BLaER1 treated with 17β-estradiol and CSF1 and Interleukin-3, amounts not matched to agents 10 nM and 100 nM (cell line): ENCODE measurements at regions not wholly inside any gene's neighbourhood (a gene's known extent, or its start where the extent isn't known, plus 50 kb on each side); places are given as distances from the start of the nearest gene placed in this dataset.

ENCODE experiments used
- H3K27ac ChIP-seq, 11 experiments: shearing (Covaris generic); formaldehyde crosslinking; 2 replicates each; pipeline ENCODE4 v1.8.1; 2022
- H3K27me3 ChIP-seq, 11 experiments: shearing (Covaris generic); formaldehyde crosslinking; 2 replicates each; pipeline ENCODE4 v1.8.1; 2022
- H3K36me3 ChIP-seq, 11 experiments: shearing (Covaris generic); formaldehyde crosslinking; 2 replicates each; pipeline ENCODE4 v1.8.1; 2022
- H3K4me1 ChIP-seq, 10 experiments: shearing (Covaris generic); formaldehyde crosslinking; 2 replicates each; pipeline ENCODE4 v1.8.1; 2022
- H3K4me2 ChIP-seq, 11 experiments: shearing (Covaris generic); formaldehyde crosslinking; 2 replicates each; pipeline ENCODE4 v1.8.1; 2022
- H3K4me3 ChIP-seq, 10 experiments: shearing (Covaris generic); formaldehyde crosslinking; 2 replicates each; pipeline ENCODE4 v1.8.1; 2022
- H3K9ac ChIP-seq, 11 experiments: shearing (Covaris generic); formaldehyde crosslinking; 2 replicates each; pipeline ENCODE4 v1.8.1; 2022
- H3K9me3 ChIP-seq, 11 experiments: shearing (Covaris generic); formaldehyde crosslinking; replicated peaks in 1 of 11; 2 replicates each; pipeline ENCODE4 v1.8.1; 2022
- H4K20me1 ChIP-seq, 11 experiments: shearing (Covaris generic); formaldehyde crosslinking; 2 replicates each; pipeline ENCODE4 v1.8.1; 2022
- Cebpa-rat ChIP-seq, 11 experiments: shearing (Covaris generic); IDR thresholded peaks; 2 replicates each; pipeline ENCODE4 v1.8.1; 2022

DNA sequence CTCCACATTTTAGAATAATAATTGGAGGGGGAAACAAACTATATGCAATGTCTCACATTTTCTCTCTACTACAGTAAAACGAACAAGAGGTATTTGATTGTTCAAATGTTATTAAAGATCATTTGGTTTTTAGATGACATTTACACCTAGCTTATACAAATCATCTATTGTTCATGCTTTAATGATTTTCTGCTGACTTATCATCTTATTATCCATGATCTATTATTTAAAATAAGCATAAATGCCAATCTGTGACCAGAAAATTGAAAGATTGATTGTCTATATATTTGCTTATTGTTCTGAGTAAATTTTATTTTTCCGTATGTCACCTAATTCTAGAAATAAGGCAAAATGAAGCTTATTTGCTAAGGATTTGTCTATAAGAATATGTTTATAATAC, 537.2 kb downstream of the KCNJ3 start:
- H3K4me3 ChIP-seq: no peak overlapping the region
- no peaks in the 10 kb centered on the region for H3K27me3 ChIP-seq
- TF ChIP-seq Cebpa-rat (IDR thresholded peaks at IDR 0.05): no peak
- H3K4me2 ChIP-seq: no peak overlapping the region
- H3K9ac ChIP-seq: no peak overlapping the region
- H3K4me1 ChIP-seq: peaks cover 0 to 6% (median 2%) of the 10 kb centered on the region in 10 experiments; a peak in 5 of 20 replicates
- H3K9me3 ChIP-seq: peaks cover 0 to 10% (median 0%) of the 10 kb centered on the region in 11 experiments; a peak in 2 of 22 replicates
- no peaks in the 10 kb centered on the region for H4K20me1 ChIP-seq
- H3K27ac ChIP-seq: no peak overlapping the region
- H3K36me3 ChIP-seq: no peaks in the 10 kb centered on the region

DNA sequence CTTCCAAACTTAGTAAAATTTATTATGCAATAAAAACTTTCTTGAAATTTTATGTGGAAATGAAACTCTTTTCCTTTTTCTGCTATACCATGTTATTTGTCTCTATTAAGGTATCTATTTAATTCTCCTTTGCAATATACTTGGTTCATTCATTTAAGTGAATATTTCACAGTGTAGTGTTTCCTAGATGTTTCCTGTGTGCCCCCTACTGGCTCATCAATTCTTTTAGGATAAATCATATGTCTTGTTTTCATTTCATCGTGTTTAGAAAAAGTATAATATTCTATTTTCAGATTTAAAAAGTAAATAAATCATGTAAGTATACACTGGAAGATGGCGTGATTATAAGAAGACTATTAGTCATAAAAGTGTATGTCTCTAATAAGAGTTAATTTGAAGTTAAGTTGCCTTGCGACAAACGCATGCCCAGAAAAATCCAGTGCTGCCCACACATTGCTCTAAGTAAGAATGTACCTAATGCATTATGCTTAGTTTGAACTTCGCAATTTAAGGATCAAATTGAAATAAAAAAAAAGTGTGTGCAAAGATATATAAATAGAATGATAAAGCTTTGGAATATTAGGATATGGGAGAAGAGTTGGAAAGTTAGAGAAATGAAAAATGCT, 525.4 kb downstream of the KCNJ3 start:
- no peaks in the 10 kb centered on the region for H3K36me3 ChIP-seq
- no peaks in the 10 kb centered on the region for H3K9me3 ChIP-seq
- no peaks in the 10 kb centered on the region for H3K27me3 ChIP-seq
- H3K9ac ChIP-seq: no peak overlapping the region
- H4K20me1 ChIP-seq: no peaks in the 10 kb centered on the region
- no peak overlapping the region for H3K4me2 ChIP-seq
- no peak overlapping the region for H3K4me3 ChIP-seq
- TF ChIP-seq Cebpa-rat (IDR thresholded peaks at IDR 0.05): no peak
- no peaks in the 10 kb centered on the region for H3K4me1 ChIP-seq
- H3K27ac ChIP-seq: no peak overlapping the region

DNA sequence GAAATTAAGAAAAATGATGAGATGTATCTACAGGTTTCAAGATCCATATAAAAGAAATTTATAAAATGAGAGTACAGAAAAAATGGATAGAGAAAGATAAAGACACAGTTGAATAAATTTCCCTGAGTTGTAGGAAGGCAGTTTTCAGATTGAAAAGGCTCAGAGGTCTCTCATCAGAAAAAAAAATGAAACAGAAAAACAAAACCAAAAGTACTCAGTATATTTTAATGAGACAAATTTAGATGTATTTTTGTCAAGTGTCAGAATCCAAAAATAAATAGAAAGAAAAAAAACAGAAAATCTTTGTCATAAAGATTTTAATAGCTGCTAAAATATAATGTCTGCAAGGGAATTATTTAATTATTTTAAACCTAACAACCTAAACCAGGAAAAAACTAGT, 520.5 kb downstream of the KCNJ3 start:
- Histone ChIP-seq H3K9me3 (no peaks in the 10 kb centered on the region), H3K9ac (no peak overlapping the region), H4K20me1 (no peaks in the 10 kb centered on the region), H3K36me3 (no peaks in the 10 kb centered on the region), H3K4me3 (no peak overlapping the region), H3K27me3 (no peaks in the 10 kb centered on the region), H3K4me2 (no peak overlapping the region), H3K4me1 (no peaks in the 10 kb centered on the region), H3K27ac (no peak overlapping the region)
- no peak for TF ChIP-seq Cebpa-rat (IDR thresholded peaks at IDR 0.05)

DNA sequence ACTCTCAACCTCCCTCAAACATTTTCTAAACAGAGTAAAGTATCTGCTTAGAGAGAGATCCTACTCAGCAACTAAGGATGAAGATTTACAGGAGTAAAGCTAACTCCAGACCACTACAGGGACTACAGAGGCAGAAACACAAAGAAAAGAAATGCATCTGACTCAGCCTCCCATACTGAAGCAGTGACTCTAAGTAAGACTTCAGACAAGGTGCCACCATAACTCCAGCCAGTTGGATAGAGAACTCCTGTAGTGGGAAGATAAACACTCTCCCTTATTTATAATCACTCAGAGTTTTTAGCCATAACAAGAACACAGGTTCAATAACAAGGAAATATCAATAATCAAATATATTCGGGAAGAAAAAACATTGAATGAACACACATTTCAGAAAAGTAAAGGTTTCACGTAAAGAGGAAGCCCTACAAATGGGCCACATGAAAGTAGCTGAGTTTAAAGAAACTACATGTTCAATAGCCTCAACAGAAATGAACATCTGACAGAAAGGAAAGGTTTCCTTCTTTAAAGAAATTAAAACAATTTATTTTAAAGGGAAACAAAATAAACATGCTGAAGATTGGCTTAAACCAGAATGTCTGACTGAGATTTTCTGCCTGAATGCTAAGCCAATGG, 519.9 kb downstream of the KCNJ3 start:
- no peak overlapping the region for H3K9ac ChIP-seq
- no peaks in the 10 kb centered on the region for H3K27me3 ChIP-seq
- no peak overlapping the region for H3K4me3 ChIP-seq
- no peaks in the 10 kb centered on the region for H3K36me3 ChIP-seq
- H3K27ac ChIP-seq: no peak overlapping the region
- H4K20me1 ChIP-seq: no peaks in the 10 kb centered on the region
- TF ChIP-seq Cebpa-rat (IDR thresholded peaks at IDR 0.05): no peak
- no peak overlapping the region for H3K4me2 ChIP-seq
- no peaks in the 10 kb centered on the region for H3K4me1 ChIP-seq
- H3K9me3 ChIP-seq: no peaks in the 10 kb centered on the region

DNA sequence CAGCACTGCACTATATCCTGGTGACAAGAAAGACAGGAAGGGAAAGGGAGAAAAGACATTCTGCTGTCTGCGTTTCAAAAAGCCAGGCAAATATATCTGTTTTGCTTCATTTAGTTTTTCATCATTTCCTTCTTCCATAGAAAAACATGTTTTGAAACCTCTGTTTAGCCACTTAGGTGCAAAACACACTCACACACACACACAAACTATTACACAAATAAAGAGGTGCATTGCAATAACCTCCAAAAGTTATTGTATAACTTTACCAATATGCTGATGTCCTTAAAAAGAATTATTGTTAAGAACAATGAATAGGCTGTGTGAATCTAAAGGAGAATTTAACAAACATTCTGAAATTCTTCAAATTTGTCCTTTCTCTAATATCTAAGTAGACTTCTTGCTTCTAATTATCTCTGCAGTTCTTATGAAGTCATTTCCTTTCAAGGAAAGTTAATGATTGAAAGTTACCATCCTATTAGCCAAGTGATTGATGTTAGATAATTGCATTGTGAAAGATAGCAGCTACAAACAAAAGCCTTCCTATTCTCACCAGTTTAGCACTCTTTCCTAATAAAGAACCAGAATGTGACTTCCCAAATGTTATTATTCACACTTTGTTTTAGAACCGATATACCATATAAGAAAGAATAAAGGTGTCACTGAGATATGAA, 516.7 kb downstream of the KCNJ3 start:
- no peak overlapping the region for H3K4me3 ChIP-seq
- TF ChIP-seq Cebpa-rat (IDR thresholded peaks at IDR 0.05): no peak
- no peak overlapping the region for H3K4me2 ChIP-seq
- no peak overlapping the region for H3K27ac ChIP-seq
- H3K9ac ChIP-seq: no peak overlapping the region
- H4K20me1 ChIP-seq: no peaks in the 10 kb centered on the region
- H3K9me3 ChIP-seq: no peaks in the 10 kb centered on the region
- no peaks in the 10 kb centered on the region for H3K36me3 ChIP-seq
- no peaks in the 10 kb centered on the region for H3K4me1 ChIP-seq
- H3K27me3 ChIP-seq: no peaks in the 10 kb centered on the region

DNA sequence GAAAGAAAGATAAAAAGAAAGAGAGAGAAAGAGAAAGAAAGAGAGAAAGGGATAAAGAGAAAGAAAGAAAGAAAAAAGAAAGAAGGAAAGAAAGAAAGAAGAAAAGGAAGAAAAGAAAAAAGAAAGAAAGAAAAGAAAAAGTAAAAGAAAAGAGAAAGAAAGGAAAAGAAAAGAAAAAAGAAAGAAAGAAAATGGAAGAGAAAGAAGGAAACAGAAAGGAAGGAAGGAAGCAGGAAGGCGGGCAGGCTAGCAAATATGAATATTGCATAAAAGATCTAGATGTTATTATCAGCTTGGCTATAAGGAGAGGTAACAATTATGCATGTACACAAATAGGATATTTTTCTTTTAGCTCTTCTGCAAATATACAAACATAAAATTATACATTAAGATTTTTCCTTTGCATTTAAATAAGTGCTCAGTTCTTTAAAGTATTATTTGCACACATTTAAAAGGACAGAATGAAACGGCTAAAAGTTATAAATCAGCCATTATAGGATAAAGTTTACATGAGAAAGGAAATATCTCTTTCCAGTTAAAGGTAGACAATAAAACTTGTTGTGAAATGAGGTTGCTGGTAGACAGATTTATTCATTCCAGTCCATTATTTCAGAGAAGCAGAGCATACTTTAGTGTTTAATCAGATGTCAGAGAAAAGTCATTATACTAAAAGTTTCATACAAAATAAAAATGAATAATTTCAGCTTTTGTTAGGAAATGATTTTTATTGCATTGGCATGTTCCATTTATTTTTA, 511.4 kb downstream of the KCNJ3 start:
- H3K4me2 ChIP-seq: no peak overlapping the region
- no peak overlapping the region; a peak in 1 of 22 replicates for H3K27ac ChIP-seq
- no peak for TF ChIP-seq Cebpa-rat (IDR thresholded peaks at IDR 0.05)
- H3K9me3 ChIP-seq: no peaks in the 10 kb centered on the region
- no peaks in the 10 kb centered on the region for H3K27me3 ChIP-seq
- no peaks in the 10 kb centered on the region for H3K4me1 ChIP-seq
- no peak overlapping the region for H3K9ac ChIP-seq
- no peaks in the 10 kb centered on the region for H4K20me1 ChIP-seq
- H3K4me3 ChIP-seq: no peak overlapping the region
- no peaks in the 10 kb centered on the region for H3K36me3 ChIP-seq

DNA sequence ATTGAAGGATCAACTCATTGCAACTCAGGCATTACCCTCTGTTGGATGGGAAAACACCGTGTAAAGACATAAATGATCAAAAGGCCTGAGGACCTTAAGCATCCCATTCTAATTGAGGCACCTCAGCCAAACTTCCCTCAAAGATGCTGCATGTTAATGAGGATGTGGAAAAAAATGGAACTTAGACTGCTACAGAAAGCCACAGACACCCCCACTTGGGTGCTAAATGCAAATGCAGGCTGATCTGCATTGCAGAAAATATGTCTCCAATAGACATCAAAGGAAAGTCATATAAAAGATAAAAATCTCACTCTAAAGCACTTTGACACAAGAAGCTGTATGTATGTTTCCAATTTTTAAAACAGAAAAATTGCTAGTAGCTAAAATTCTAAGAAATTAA, 504.7 kb downstream of the KCNJ3 start:
- H3K9ac ChIP-seq: no peak overlapping the region
- H3K27ac ChIP-seq: no peak overlapping the region
- H3K4me3 ChIP-seq: no peak overlapping the region
- H3K9me3 ChIP-seq: no peaks in the 10 kb centered on the region
- H4K20me1 ChIP-seq: no peaks in the 10 kb centered on the region
- no peaks in the 10 kb centered on the region for H3K36me3 ChIP-seq
- H3K27me3 ChIP-seq: no peaks in the 10 kb centered on the region
- H3K4me1 ChIP-seq: no peaks in the 10 kb centered on the region
- no peak overlapping the region for H3K4me2 ChIP-seq
- TF ChIP-seq Cebpa-rat (IDR thresholded peaks at IDR 0.05): no peak

DNA sequence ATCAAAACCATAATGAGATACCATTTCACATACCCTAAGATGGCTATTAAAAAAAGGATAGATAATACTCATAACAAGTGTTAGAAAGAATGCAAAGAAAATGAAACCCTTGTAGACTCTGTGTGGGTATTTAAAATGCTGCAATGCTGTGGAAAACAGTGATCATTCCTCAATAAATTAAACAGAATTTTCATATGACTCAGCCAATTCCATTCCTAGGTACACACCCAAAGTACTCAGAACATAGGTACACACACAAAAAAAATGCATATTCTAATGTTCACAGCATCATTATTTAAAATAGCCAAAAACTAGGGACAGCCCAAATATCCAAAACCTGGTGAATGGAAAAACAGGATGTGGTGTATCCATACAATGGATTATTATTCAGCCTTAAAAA, 502.3 kb downstream of the KCNJ3 start:
- H3K27me3 ChIP-seq: no peaks in the 10 kb centered on the region
- no peak overlapping the region for H3K9ac ChIP-seq
- TF ChIP-seq Cebpa-rat (IDR thresholded peaks at IDR 0.05): no peak
- H3K9me3 ChIP-seq: no peaks in the 10 kb centered on the region
- H3K36me3 ChIP-seq: no peaks in the 10 kb centered on the region
- H3K4me2 ChIP-seq: no peak overlapping the region
- H3K4me3 ChIP-seq: no peak overlapping the region
- no peaks in the 10 kb centered on the region for H4K20me1 ChIP-seq
- no peaks in the 10 kb centered on the region for H3K4me1 ChIP-seq
- H3K27ac ChIP-seq: no peak overlapping the region

DNA sequence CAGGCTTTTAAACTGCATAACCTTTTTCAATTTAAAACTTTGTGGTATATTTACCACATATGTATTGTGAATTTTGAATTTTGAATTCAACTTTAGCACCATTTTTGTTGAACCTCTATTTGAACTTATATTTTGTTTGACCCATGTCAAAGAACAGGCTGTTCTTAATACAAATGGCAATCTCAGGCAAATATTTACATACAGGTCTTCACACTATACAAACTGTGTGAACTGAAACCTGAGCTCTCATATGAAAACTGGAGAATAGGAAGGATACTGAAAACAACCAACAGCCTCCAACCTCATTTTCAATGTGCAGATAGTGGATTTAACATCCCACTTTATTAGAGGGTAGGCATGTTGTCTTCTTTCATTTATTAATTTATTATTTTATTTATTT, 491.8 kb downstream of the KCNJ3 start:
- H3K9me3 ChIP-seq: no peaks in the 10 kb centered on the region
- H3K27me3 ChIP-seq: no peaks in the 10 kb centered on the region
- H3K36me3 ChIP-seq: no peaks in the 10 kb centered on the region
- no peak overlapping the region for H3K4me3 ChIP-seq
- no peak overlapping the region for H3K4me2 ChIP-seq
- H4K20me1 ChIP-seq: no peaks in the 10 kb centered on the region
- no peaks in the 10 kb centered on the region for H3K4me1 ChIP-seq
- H3K27ac ChIP-seq: no peak overlapping the region
- no peak overlapping the region for H3K9ac ChIP-seq
- TF ChIP-seq Cebpa-rat (IDR thresholded peaks at IDR 0.05): no peak
